Endothelial cell of umbilical vein (primary cell): ENCODE measurements at regions not wholly inside any gene's neighbourhood (a gene's known extent, or its start where the extent isn't known, plus 50 kb on each side); places are given as distances from the start of the nearest gene placed in this dataset.
"Not testable (repeated sequence)": the region's sequence is repeated elsewhere in the genome, so short reads cannot be mapped to it uniquely, and the experiment has no call there.

Source experiments
- BruUV-seq: library from RNA; stranded (reverse); fragments of 400-500 nt; replicated peaks from 2 replicates; lab custom pipeline; 2021; lab: Mats Ljungman, UMichigan
- CTCF ChIA-PET: fragments of 300-600, 350-600 bp; sonication (Branson Sonifier 250); formaldehyde crosslinking; loops from one replicate; lab custom pipeline; 2021; ENCODE audit warnings: antibody characterized with exemption, inconsistent platforms; lab: Charles Lee
- POLR2A ChIA-PET: fragments of 300-600, 350-600 bp; sonication (Branson Sonifier 250); formaldehyde crosslinking; loops from one replicate; lab custom pipeline; 2021; ENCODE audit warnings: antibody characterized with exemption, inconsistent platforms; lab: Charles Lee
- DNase-seq: peaks from one replicate; pipeline ENCODE4 v3.0.0-alpha.2; 2011; ENCODE audit warnings: low read depth, low spot score
- FAIRE-seq: peaks from 2 replicates; lab custom pipeline; 2011; peaks lifted over from hg19 to GRCh38; lab: Jason Lieb, UNC
- H2AFZ ChIP-seq: 2 replicates; pipeline ENCODE4 v1.6.0; 2012; ENCODE audit warnings: low read depth, low read length, control low read depth, inconsistent platforms
- H3K27ac ChIP-seq: 2 replicates; pipeline ENCODE4 v1.5.1; 2011; ENCODE audit warnings: low read depth, mild to moderate bottlenecking, control low read depth, low read length, moderate library complexity; ENCODE audit not compliant: insufficient read depth
- H3K27me3 ChIP-seq, 2 experiments: 2 replicates each; pipeline versions ENCODE4 v1.6.0 to v1.6.1; 2011; ENCODE audit warnings: low read length in 2 of 2, mixed read lengths in 1 of 2; ENCODE audit not compliant: control insufficient read depth in 2 of 2, insufficient read depth in 2 of 2
- H3K36me3 ChIP-seq, 2 experiments: 2 replicates in 1 of 2; 3 replicates in 1 of 2; pipeline ENCODE4 v1.5.1; 2011; ENCODE audit warnings: low read length in 2 of 2, mild to moderate bottlenecking in 1 of 2, moderate library complexity in 1 of 2; ENCODE audit not compliant: control insufficient read depth in 2 of 2, insufficient read depth in 2 of 2; ENCODE audit errors: extremely low read depth in 1 of 2
- H3K4me1 ChIP-seq: 3 replicates; pipeline ENCODE4 v1.5.1; 2011; ENCODE audit warnings: mild to moderate bottlenecking, low read length; ENCODE audit not compliant: control insufficient read depth, insufficient read depth; ENCODE audit errors: extremely low read depth
- H3K4me2 ChIP-seq: 2 replicates; pipeline ENCODE4 v1.6.1; 2011; ENCODE audit warnings: low read length, control low read depth, mixed read lengths; ENCODE audit not compliant: insufficient read depth
- H3K4me3 ChIP-seq, 3 experiments: fragments of 200-600 bp in 1 of 3; sonication (generic), shearing (Covaris generic) in 1 of 3; replicated peaks in 1 of 3; 2 replicates each; pipeline ENCODE4 v1.5.1; 2011 to 2016; ENCODE audit warnings: control low read depth in 3 of 3, low read length in 3 of 3, mild to moderate bottlenecking in 2 of 3, inconsistent platforms in 1 of 3, low read depth in 1 of 3, moderate library complexity in 1 of 3; ENCODE audit not compliant: insufficient read depth in 1 of 3
- H3K79me2 ChIP-seq: 2 replicates; pipeline ENCODE4 v1.6.0; 2012; ENCODE audit warnings: low read length, inconsistent platforms; ENCODE audit not compliant: control insufficient read depth, insufficient read depth
- H3K9ac ChIP-seq: replicated peaks from 2 replicates; pipeline ENCODE3; 2011; ENCODE audit warnings: low read length, control low read depth; ENCODE audit not compliant: insufficient read depth; ENCODE audit errors: extremely low read depth
- H3K9me1 ChIP-seq: replicated peaks from 3 replicates; pipeline ENCODE4 v1.6.0; 2011; ENCODE audit warnings: mild to moderate bottlenecking, low read length; ENCODE audit not compliant: control insufficient read depth, insufficient read depth; ENCODE audit errors: extremely low read depth
- H3K9me3 ChIP-seq: replicated peaks from 2 replicates; pipeline ENCODE4 v1.5.1; 2012; ENCODE audit warnings: low read length, inconsistent platforms; ENCODE audit not compliant: control insufficient read depth, insufficient read depth
- H4K20me1 ChIP-seq: replicated peaks from 2 replicates; pipeline ENCODE3; 2011; ENCODE audit warnings: mild to moderate bottlenecking, low read length; ENCODE audit not compliant: control insufficient read depth, insufficient read depth; ENCODE audit errors: extremely low read depth
- CTCF ChIP-seq, 2 donors: IDR thresholded peaks; 1 replicate in 1 of 2; 2 replicates in 1 of 2; pipeline ENCODE4 v1.5.1; 2011; ENCODE audit warnings: low read length in 2 of 2, mild to moderate bottlenecking in 2 of 2, moderate library complexity in 2 of 2, control low read depth in 1 of 2, inconsistent platforms in 1 of 2, low read depth in 1 of 2; ENCODE audit not compliant: insufficient read depth in 1 of 2; ENCODE audit errors: extremely low read depth in 1 of 2
- EZH2 ChIP-seq: IDR thresholded peaks from 2 replicates; pipeline ENCODE4 v1.6.1; 2012; ENCODE audit warnings: borderline replicate concordance, low read depth, mild to moderate bottlenecking, moderate library complexity, low read length, inconsistent platforms; ENCODE audit not compliant: severe bottlenecking
- FOS ChIP-seq: IDR thresholded peaks from 2 replicates; pipeline ENCODE4 v1.6.1; 2011; ENCODE audit warnings: mild to moderate bottlenecking, low read length, moderate library complexity, borderline replicate concordance; ENCODE audit not compliant: insufficient read depth
- GATA2 ChIP-seq: IDR thresholded peaks from 2 replicates; pipeline ENCODE4 v1.7.0; 2011; ENCODE audit warnings: low read depth, mild to moderate bottlenecking, moderate library complexity, mixed read lengths, low read length; ENCODE audit not compliant: insufficient read length, insufficient read depth
- JUN ChIP-seq: IDR thresholded peaks from 2 replicates; pipeline ENCODE4 v1.6.1; 2011; ENCODE audit warnings: borderline replicate concordance, low read depth; ENCODE audit not compliant: insufficient read length, insufficient read depth
- POLR2A ChIP-seq: IDR thresholded peaks from 2 replicates; pipeline ENCODE4 v1.6.1; 2012; ENCODE audit warnings: low read depth, mild to moderate bottlenecking, control low read depth, low read length
- POLR2AphosphoS5 ChIP-seq: IDR thresholded peaks from 2 replicates; pipeline ENCODE4 v1.6.1; 2012; ENCODE audit warnings: low read depth, mild to moderate bottlenecking, control low read depth, low read length, moderate library complexity; ENCODE audit not compliant: insufficient read depth
- dilution Hi-C: fragments of 300-500 bp; cut with MboI; formaldehyde crosslinking; loops from one replicate; pipeline ENCODE4 v1.15.0; 2019; ENCODE audit warnings: low sequenced_read_pairs; ENCODE audit not compliant: extremely low pct_ligation_motif_present
- intact Hi-C: fragments of 100-400 bp; cut with micrococcal nuclease; formaldehyde crosslinking; loops from one replicate; pipeline ENCODE4 v1.10.0; 2022
- TF ChIP-seq, protein P1 (sequence below): IDR thresholded peaks from 2 replicates; pipeline ENCODE4 v1.6.1; 2011; ENCODE audit not compliant: insufficient read depth, insufficient read length

DNA sequence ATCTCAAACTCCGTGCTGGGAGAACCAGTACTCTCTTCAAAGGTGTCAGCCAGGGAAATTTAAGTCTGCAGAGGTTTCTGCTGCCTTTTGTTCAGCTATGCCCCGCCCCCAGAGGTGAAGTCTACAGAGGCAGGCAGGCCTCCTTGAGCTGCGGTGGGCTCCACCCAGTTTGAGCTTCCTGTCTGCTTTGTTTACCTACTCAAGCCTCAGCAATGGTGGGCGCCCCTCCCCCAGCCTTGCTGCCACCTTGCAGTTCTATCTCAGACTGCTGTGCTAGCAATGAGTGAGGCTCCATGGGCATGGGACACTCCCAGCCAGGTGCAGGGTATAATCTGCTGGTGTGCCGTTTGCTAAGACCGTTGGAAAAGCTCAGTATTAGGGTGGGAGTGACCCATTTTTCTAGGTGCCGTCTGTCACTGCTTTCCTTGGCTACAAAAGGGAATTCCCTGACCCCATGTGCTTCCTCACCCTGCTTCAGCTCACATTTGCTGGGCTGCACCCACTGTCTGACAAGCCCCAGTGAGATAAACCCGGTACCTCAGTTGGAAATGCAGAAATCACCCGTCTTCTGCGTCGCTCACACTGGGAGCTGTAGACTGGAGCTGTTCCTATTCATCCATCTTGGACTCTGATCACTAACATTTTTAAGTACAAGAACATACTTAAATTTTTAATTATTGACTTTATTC, 389.2 kb upstream of the UBE2E3 start:
- H3K9me1 ChIP-seq, H3K9ac ChIP-seq, POLR2A ChIA-PET, H3K27ac ChIP-seq, CTCF ChIA-PET, intact Hi-C loops, dilution Hi-C loops, H3K27me3 ChIP-seq, FAIRE-seq, H3K79me2 ChIP-seq, H3K9me3 ChIP-seq, BruUV-seq, H2AFZ ChIP-seq, H3K4me3 ChIP-seq, H4K20me1 ChIP-seq, DNase-seq, H3K4me1 ChIP-seq, H3K4me2 ChIP-seq, H3K36me3 ChIP-seq: not testable (repeated sequence)

- intact Hi-C loops (no loop called here), dilution Hi-C loops (no loop called here)
- Histone ChIP-seq H3K27me3 (no peaks in the 10 kb centered on the region), H3K9ac (no peak overlapping the region), H2AFZ (no peak overlapping the region), H3K27ac (no peak overlapping the region), H3K79me2 (no peaks in the 10 kb centered on the region), H3K9me3 (no peaks in the 10 kb centered on the region), H3K4me1 (no peaks in the 10 kb centered on the region), H3K36me3 (no peaks in the 10 kb centered on the region), H3K9me1 (no peaks in the 10 kb centered on the region), H3K4me3 (no peak overlapping the region), H3K4me2 (no peak overlapping the region), H4K20me1 (no peaks in the 10 kb centered on the region)
- DNase-seq = no peak
- BruUV-seq = no TSS peak
- no peak for FAIRE-seq
- POLR2A ChIA-PET = no interaction called here
- TF ChIP-seq JUN (no peak), GATA2 (no peak), EZH2 (no peak), FOS (no peak), POLR2AphosphoS5 (no peak), CTCF (IDR thresholded peaks at IDR 0.05; ENCODE audit: extremely low read depth in 1 of 2, insufficient read depth in 1 of 2, low read depth in 1 of 2, low read length in 2 of 2) (no peak), POLR2A (no peak)
- TF ChIP-seq, protein P1, sequence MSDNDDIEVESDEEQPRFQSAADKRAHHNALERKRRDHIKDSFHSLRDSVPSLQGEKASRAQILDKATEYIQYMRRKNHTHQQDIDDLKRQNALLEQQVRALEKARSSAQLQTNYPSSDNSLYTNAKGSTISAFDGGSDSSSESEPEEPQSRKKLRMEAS = no peak
- CTCF ChIA-PET = interaction anchor here (1.2 to 1.5 kb wide), 2 partner anchors 12 to 50 kb away, joined by 3 read pairs; no protein-coding TSS in a partner anchor
Measured at GRCh38 chr2:180583441-180584140, 396.8 kb upstream of the UBE2E3 start.
